ENCODE measurements at regions not wholly inside any gene's neighbourhood (a gene's known extent, or its start where the extent isn't known, plus 50 kb on each side); places are given as distances from the start of the nearest gene placed in this dataset.

DNA sequence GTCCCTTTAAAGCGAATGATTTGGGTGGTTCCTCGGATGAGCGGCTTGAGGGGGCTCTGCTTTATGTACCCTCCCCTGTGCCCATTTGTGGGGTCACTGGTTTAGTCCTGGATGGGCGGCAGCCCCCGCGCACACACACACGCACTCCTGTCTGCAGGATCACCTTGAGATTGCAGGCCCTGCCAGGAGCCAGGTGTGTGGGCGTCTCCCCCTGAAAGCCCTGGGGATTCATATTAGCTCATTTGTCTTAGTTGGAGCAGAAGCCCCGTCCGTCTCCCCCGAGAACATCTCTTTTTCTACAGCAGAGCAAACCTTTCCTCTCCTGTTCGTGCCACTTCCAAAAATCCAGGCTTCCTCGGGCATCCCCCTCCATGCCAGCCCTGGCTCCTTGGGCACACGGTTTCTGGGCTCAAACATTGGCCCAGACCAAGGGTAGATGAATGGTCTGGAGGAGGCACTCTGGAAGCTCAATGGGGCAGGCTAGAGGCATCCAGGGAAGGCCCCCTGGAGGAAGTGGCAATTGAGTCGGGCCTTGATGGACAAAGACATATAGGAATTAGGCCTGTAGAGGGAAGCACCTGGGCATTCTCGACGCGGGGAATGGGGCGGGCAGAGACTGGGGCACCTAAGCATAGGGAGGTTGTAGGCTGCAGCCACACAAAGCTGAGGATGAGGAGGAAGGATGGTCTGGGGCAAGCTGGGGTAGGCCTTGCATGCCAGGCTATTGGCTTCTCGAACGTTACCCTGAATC is 218.5 kb upstream of the GSE1 start:
- DNase-seq: no peak

DNA sequence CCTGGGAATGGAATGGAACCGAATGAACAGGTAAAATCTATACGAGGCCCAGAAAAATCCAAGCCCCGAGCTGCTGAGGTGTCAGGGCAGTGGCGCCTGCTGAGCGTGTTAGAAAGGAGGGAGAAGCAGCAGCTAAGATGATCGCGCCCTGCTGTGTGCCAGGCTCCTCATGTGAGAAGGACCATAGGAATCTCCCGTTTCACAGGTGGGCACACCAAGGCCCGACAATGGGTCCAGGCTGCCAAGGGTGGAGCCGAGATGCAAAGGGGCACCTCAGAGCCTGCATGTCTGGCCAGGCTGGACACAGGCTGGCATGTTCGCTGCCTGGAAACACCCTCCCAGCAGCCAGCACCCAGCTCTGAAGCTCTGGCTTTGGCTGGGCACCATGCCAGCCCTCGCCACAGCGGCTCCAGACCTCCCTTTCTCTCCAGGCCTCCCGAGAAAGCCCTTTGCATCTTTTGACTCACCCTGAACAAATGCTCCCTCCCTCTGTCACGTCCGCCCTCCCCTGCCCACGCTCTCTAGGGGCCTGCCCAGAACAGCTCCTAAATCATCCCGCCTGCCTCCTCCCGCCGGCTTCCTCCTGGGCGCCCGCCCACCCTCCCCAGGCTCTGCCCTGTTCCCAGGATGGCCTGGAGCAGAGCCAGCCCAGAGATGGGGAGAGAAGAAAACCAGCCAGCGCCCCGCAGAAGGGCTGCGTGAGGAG is 217.8 kb upstream of the GSE1 start:
- DNase-seq: no peak

DNA sequence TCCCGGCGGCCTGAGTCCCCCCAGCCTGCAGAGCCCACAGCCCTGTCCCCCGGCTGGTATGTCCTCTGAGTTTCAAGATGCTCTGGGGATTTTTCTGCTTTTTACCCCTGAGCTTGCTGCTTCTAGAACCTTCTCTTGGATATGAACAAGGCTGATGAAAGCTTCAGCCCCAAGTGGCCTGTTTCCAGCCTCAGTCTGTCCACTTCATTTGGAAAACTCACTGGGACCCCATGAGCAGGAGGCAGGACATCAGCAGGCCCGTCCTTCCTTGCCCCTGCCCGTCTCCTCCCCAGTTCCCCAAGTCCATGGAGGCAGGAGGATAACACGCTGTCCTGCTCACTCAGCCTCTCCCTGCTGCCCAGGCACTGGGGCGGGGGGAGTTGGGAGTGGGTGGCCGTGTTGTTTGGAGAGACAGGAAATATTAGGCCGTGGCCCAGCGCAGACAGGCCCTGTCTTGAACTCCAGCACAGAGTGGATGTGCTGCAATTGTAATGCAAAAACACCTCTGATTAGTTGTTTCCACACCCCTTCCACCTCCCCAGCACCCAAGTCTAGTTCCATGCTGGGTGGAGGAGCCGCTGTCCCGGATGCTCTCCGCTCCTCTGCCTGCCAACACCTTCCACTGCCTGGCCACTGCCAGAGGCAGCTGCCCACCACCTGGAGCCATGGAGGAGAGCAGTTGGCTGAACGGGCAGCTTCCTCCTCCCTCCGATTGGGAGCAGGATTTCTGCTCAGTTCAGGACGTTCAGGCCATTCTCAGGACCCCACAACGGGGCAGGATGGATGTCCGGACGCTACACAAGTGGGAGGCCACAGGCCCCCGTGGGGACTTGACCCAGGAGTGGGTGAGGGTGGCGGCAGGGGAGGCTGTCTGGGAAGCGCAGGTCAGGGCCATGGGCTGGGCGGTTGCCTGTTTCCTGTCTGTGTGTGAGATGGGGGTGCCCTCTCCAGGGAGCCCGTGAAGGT is 216.9 kb upstream of the GSE1 start:
- no peak for DNase-seq

DNA sequence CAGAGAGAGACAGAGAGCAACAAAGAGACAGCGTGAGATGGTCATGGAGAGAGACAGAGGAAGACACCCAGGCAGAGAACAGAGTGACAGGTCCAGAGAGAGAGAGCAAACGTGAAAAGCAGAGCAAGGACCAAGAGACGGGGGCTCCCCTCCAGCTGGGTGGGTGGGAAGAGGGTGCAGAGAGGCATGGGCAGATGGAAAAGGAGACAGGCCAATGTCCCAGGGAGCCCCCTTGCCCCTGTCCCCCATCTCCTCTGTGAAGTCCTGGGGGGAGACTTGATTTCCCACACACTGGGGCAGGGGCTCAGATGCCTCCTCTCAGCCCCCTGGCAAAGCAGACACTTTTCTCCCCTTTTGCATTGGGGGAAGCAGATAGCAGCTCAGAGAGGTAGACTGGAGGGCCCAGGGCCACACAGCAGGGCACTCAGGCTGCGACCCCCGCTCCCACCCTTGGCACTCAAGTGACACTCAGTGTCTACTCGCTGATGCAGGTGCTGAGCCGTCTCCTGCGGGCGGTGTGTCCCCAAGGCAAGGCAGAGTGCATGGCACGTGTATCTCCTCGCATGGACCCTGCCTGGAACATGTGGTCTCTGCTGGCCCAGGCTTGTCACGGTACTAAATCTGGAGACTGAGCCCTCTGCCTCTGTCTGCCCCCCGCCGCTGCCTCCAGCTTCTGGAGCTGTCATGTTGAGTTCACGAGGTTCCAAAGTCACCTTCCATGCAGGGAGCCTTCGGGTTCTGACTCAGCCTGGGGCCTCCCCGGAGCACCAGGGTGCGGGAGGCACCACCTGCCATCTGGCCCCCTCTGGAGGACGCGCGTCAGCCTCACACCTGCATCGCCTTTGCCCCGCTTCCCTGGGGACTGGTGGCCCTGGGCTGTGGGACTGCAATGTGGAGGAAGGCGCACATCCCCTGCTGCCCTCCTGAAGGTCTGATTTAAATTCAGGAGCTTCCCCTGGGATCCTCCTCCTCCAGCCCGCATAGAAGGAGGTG is 215.9 kb upstream of the GSE1 start:
- DNase-seq: no peak

DNA sequence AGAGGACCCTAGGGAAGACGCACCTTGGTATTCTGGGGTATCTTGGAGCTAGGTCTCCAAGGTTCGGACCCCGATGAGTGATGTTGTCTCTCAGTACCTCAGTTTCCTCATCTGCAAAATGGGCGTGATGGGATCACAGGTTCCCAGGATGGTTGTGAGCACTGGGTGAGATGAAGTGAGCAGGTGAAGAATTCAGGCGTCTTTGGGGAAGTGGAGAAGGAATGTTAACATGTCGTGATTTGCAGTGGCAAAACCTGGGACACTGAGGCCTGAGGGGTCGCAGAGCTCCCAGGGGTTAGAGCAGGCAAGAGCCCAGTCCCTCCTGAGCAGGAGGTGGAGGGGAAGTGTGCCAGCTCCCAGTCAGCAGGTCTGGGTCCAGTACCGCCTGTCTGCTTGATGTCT is 215.1 kb upstream of the GSE1 start:
- no peak for DNase-seq

DNA sequence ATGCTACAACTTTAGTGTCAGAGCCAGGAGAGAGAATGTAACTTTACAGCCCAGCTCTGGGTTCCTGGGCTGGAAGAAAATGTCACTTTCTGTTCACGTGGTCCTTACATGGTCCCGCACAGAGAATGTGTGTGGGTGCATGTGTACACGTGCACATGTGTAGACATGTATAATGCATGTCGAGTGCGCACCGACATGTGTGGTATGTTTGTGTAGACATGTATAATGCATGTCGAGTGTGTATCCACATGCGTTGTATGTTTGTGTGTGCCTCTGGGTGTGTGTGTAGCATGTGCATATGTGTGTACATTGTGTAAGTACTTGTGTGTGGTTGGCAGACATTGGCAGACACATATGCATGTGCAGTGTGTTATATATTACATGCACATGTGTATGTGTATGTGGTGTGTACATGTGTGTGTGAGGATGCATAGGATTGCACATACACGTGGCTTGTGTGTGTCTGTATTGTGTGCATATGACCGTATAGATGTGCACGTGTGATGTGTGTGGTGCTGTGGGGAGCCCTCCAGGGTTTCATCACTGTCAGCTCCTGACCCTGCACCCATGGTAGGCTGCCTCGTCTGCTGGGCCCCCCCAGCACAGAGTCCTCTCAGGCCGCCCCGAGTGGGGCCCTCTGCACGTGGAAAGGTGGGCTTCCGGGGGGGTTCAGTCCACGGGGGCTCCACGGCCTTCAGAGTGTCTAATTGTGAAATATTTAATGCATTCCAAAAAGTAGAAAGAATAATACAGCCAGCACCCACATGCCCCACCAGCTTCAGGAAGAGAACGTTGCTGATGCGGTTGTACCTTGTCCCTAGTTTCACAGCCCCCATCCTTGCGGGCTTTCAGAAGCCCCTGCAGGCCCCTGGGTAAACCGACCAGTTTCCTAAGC is 214.2 kb upstream of the GSE1 start:
- no peak for DNase-seq

DNA sequence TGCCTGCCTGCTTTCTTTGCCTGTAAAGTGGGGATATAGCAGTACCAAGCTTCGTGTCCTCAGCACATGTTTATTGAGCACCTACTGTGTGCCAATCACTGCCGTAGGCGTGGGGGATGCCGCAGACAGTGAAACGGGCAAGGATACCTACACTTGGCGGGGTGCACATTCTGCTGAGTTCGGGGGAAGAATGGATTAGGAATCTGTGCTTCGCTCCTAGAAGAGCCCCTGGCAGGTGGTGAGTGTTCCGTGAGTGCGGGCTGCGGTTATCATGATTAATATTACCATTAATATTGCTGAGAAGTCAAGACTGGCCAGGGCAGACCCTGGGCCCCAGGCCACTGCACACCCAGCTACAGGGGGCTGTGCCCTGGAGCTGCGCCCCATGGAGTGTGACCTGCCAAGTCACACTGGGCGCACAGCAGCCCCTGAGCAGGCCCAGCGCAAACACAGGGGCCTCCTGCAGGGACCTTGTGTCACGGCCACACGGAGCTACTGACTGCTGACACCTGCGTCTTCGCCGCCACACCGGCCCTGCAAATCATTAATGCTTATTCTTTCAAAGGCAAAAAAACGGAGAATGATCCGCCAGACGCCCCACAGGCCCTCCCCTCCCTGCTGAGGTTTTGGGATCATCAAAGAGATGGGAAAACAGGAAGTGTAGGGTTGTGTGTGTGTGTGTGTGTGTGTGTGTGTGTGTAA is 213.4 kb upstream of the GSE1 start:
- no peak for DNase-seq

DNA sequence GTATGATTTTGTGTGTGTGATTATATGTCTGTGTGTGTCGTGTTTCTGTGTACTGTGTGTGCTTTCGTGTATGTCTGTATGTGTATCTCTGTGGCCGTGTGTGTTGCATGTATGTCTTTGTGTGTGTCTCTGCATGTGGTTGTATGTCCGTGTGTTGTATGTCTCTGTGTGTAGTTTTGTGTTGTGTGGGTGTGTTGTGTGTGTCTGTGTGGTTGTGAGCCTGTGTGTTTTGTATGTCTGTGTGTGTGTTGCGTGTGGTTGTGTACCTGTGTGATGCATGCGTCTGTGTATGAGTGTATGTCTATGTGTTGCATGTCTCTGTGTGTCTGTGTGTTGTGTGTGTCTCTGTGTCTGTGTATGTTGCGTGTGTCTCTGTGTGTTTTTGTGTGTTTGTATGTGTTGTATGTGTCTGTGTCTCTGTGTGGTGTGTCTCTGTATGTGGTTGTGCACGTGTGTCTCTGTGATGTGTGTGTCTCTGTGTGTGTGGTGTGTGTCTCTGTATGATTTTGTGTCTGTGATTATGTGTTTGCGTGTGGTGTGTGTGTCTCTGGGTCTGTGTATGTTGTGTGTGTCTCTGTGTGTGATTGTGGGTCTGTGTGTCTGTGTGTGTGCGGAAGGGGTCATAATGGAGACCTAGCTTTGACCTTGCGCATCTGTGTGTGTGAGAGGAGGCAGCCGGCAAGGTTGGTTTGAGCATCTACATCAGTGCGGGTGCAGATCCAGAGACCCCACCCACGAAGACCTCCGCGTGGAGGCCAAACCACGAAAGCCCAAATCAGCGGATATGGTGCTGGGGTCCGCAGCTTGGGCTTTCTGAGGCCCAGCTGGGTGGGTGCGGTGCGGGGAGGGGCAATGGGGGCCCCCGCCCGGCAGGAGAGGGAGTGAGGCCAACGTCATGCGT is 212.6 kb upstream of the GSE1 start:
- no peak for DNase-seq

DNA sequence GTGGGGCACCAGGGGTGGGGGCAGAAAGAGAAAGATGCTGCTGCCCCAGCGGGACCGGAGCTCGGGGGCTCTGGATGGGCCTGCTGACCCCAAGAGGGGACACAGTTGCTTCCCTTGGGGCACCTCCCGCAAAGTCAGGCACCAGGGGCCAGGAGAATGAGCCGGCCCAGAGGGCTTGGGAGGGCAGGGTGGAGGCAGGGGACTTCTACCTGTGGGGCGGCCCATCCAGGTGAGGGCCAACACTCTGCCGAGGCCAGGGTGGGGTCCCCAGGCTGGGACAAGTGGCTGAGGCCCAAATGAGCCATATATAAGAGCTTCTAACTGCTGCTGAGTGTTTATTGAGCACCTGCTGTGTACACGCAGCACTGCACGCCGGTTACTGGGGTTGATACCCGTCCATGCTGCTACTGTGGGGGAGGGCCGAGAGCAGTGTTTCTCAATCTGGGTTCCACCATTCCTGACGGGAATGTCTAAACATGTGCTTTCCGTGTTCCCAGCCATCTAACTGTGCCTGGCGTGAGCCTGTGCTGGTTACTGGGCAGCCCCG is 211.7 kb upstream of the GSE1 start:
- DNase-seq: no peak

DNA sequence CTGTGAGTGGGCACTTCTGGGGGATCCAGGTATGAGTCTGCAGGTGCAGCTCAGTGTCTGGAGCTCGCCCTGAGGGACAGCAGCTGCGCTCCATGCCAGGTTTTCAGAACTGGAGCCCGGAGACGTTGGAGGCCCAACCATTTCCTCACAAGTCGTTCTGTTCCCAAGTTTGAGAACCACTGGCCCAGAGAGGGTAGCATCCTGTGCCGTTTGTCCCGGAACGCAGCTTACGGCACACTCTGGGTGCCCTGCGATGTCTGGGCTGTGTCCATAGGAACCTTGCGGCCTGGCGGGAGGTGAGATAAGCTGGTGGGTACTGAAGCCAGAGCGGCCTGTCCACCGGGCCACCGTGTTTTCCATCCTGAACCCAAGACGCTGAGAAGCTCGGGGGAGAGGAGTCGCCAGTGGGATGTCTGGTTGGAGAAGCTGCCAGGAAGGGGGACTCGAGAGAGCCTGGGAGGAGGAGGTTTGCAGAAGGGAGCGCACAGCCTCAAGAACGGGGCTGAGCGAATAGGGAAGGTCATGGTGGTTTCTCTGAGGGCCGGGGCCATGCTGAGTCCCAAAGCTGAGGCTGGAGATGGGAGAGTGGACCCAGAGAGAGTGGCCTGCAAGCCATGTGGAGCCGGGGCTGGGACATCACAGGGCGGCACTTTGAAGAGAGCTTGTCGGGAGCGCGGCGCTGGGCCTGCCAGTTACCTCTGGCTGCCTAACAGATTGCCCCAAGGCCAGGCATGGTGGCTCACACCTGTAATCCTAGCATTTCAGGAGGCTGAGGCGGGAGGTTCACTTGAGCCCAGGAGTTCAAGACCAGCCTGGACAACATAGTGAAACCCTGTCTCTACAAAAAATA is 211.0 kb upstream of the GSE1 start:
- DNase-seq: no peak

DNA sequence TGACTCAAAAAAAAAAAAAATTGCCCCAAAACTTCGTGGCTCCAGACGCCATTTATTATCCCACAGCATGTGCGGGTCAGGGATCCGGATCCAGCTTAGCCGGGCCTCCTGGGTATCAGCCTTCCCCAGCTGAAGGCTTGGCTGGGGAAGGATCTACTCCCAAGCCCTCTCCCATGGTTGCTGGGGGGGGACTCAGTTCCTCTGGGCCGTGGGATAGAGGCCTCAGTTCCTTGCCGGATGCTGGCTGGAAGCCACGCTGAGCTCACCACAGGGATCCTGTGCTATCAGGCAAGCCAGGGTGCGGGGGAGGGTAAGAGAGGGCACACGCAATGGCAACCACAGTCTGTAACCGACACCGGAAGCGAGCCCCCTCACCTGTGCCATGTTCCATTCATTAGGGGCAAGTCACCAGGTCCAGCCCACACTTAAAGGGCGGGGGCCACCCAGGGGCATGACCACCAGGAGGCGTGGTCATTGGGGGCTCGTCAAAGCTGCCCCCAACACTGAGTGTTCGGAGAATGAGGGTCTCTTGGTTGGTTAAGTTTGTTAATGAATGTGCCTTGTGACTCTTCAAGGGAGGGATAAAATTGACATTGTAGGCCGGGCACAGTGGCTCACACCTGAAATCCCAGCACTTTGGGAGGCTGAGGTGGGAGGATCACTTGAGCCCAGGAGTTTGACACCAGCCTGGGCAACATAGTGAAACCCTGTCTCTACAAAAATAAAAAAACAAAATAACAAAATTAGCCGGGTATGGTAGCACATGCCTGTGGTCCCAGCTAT is 210.0 kb upstream of the GSE1 start:
- no peak for DNase-seq

DNA sequence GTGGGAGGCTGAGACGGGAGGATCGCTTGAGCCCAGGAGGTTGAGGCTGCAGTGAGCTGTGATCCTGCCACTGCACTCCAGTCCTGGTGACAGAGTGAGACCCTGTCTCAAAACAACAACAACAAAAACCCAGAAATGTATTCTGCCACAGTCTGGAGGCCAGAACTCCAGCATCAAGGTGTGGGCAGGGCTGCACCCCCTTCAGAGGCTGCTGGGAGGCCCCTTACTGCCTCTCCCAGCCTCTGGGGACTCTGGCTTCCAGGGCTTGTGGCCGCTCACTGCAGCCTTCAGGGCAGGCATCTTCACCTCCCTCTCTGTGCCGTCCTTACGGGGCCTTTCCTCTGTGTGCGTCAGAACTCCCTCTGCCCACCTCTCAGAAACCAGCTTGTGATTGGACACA is 209.4 kb upstream of the GSE1 start:
- peak; percentile 36 for DNase-seq

DNA sequence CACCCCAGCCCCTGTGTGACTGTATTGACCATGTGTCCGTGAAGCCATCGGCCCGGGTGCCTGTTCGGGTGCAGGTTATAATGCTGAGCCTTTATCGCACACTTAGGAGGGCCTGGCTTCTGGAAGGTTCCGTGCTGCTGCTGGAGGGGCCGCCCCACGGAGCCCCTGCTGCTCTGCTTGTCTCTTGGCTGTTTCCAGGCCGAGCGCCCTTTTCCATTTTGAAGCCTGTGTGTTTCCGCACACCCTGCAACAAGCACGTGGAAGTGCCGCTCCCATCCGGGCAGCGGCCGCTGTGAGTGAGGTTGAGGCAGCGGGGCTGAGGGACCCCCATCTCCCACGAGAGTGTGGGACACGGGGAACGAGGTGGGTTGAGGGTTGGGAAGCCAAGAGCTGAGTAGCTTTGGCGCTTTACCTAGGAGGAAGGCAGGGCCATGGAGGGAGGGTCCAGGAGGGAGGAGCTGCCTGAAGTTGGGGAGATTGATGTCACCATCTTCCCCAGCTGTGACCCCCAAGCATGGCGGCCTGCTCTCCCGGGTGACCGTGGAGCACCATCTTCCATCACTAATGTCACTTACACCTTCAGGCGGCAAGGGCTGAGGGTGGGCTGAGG is 200.1 kb upstream of the GSE1 start:
- DNase-seq: no peak

DNA sequence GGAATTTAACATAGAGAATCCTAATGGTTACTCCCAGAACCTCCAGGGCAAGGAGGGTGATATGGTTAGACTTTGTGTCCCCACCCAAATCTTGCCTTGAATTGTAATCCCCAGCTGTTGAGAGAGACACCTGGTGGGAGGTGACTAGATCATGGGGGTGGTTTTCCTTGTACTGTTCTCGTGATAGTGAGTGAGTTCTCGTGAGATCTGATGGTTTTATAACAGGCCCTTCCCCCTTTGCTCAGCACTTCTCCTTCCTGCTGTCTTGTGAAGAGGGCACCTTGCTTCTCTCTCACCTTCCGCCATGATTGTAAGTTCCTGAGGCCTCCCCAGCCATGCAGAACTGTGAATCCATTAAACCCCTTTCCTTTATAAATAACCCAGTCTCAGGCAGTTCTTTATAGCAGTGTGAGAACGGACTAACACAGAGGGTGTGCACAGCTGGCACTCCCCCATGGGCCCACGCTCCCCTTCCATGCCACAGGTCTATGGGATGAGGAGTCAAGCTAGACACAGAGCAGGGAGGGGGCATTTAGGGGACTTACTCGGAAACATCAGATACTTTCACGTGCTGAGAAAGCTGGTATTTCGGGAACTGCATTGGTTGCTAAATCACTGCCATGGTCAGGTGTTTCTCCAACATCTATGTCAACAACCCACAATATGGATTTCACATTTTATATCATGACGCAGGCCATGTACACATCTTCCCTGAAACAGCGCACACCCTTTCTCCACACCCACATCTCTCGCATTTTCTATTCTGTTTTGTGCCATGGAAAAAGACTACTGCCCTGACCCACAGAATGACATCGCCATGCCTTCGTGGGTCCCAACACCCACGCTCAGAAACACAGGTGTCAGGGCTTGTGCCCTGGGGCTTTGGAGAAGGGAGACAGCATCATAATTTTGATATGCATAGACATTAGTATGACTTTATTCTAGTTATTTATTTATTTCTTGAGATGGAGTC is 199.1 kb upstream of the GSE1 start:
- DNase-seq: no peak
